ENCODE measurements at regions not wholly inside any gene's neighbourhood (a gene's known extent, or its start where the extent isn't known, plus 50 kb on each side); places are given as distances from the start of the nearest gene placed in this dataset.

- TF ChIP-seq, protein P1, sequence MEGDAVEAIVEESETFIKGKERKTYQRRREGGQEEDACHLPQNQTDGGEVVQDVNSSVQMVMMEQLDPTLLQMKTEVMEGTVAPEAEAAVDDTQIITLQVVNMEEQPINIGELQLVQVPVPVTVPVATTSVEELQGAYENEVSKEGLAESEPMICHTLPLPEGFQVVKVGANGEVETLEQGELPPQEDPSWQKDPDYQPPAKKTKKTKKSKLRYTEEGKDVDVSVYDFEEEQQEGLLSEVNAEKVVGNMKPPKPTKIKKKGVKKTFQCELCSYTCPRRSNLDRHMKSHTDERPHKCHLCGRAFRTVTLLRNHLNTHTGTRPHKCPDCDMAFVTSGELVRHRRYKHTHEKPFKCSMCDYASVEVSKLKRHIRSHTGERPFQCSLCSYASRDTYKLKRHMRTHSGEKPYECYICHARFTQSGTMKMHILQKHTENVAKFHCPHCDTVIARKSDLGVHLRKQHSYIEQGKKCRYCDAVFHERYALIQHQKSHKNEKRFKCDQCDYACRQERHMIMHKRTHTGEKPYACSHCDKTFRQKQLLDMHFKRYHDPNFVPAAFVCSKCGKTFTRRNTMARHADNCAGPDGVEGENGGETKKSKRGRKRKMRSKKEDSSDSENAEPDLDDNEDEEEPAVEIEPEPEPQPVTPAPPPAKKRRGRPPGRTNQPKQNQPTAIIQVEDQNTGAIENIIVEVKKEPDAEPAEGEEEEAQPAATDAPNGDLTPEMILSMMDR (IDR thresholded peaks at IDR 0.05; ENCODE audit: insufficient read depth, low read length) = no peak
- no peak for TF ChIP-seq GABPA (IDR thresholded peaks at IDR 0.05; ENCODE audit: low read depth)
- TF ChIP-seq POLR2AphosphoS5 (IDR thresholded peaks at IDR 0.05; ENCODE audit: low read depth) = no peak
- no peak for TF ChIP-seq REST (IDR thresholded peaks at IDR 0.05; ENCODE audit: insufficient replicate concordance, low read depth)
Measured at GRCh38 chr4:186851291-186852072, 127.8 kb upstream of the FAT1 start.
